ENCODE measurements at regions not wholly inside any gene's neighbourhood (a gene's known extent, or its start where the extent isn't known, plus 50 kb on each side); places are given as distances from the start of the nearest gene placed in this dataset.
A peak's percentile ranks its signal among the peaks of the same experiment; 100 is the strongest.

DNA sequence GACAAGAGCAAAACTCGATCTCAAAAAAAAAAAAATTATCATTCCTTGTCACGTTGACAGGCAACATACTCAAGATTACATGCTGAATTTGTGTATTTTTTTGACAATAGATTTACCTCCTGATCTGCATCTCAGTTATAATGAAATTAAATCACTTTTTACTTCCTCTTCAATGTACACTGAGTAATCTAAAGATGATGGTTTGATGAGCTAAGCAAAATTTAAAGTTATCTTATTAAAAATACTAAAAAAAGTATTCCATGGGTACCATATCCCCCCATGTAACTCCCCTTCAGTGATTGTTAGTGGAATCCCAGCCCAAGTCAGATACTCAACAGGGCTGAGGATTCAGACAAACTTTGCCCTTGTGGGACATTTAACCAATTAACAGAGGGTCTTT, 463.2 kb downstream of the OCA2 start:
- no peak for ATAC-seq (replicated peaks in 6 of 8)
- Histone ChIP-seq H3K4me1 (replicated peaks in 1 of 2) (no peaks in the 10 kb centered on the region), H3K4me3 (no peak overlapping the region), H3K27ac (no peak overlapping the region)
- in situ Hi-C loops (cut with MboI; ENCODE audit: low pct_unique_long_range_greater_than_20kb in 2 of 9, low sequenced_read_pairs in 9 of 9, unreplicated experiment in 9 of 9): no loop called here
- 0 to 81% (median 36%) methylated on average over 1 to 2 of the region's 2 CpGs; no CpG with 5 or more reads in 2 of the 10 experiments for WGBS, 10 experiments

GRCh38 chr15:27628486-27628885, 470.6 kb downstream of the OCA2 start:
- Histone ChIP-seq H3K27ac (no peak overlapping the region), H3K4me1 (replicated peaks in 1 of 2) (no peaks in the 10 kb centered on the region), H3K4me3 (no peak overlapping the region)
- ATAC-seq (replicated peaks in 6 of 8): no peak
- WGBS, 10 experiments: 2 to 90% (median 71%) methylated on average over 1 to 2 of the region's 2 CpGs
- in situ Hi-C loops (cut with MboI; ENCODE audit: low pct_unique_long_range_greater_than_20kb in 2 of 9, low sequenced_read_pairs in 9 of 9, unreplicated experiment in 9 of 9): no loop called here

- Histone ChIP-seq H3K4me1 (replicated peaks in 1 of 2) (peaks cover 0 to 4% of the 10 kb centered on the region in 2 donors), H3K27ac (no peak overlapping the region), H3K4me3 (no peak overlapping the region)
- ATAC-seq (replicated peaks in 6 of 8): no peak
- in situ Hi-C loops (cut with MboI; ENCODE audit: low pct_unique_long_range_greater_than_20kb in 2 of 9, low sequenced_read_pairs in 9 of 9, unreplicated experiment in 9 of 9): no loop called here
These were observed 471.5 kb downstream of the OCA2 start for GRCh38 chr15:27627623-27628022.

- Histone ChIP-seq H3K4me3 (no peak overlapping the region), H3K27ac (no peak overlapping the region), H3K4me1 (replicated peaks in 1 of 2) (peaks cover 0 to 19% of the 10 kb centered on the region in 2 donors)
- 28 to 97% (median 77%) methylated on average over 3 to 9 of the region's 9 CpGs for WGBS, 10 experiments
- ATAC-seq (replicated peaks in 6 of 8): no peak
- in situ Hi-C loops (cut with MboI; ENCODE audit: low pct_unique_long_range_greater_than_20kb in 2 of 9, low sequenced_read_pairs in 9 of 9, unreplicated experiment in 9 of 9): no loop called here
These were observed 475.4 kb downstream of the OCA2 start for GRCh38 chr15:27623560-27624305.

DNA sequence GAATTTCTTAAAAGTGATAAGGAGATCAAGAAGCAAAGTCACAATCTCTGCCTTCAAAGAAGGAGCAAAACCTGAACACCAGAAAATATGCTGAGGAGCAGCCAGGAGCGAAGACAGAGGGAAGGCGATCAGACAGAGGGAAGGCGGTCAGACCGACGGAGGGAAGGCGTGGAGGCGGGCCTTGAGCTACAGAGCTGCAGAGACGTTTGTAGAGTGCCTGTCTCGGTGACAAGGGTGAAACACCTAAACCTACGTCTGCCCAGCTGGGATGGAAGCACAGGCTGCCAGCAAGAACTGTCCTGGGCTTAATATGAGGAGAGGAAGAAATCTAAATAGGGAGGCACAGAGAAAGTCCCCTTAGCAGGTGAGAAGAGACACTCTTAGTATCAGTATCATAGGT, 476.0 kb downstream of the OCA2 start:
- whole genome bisulfite sequencing, 10 experiments: 0 to 100% (median 60%) methylated on average over 1 to 10 of the region's 10 CpGs; no CpG with 5 or more reads in 3 of the 10 experiments

DNA sequence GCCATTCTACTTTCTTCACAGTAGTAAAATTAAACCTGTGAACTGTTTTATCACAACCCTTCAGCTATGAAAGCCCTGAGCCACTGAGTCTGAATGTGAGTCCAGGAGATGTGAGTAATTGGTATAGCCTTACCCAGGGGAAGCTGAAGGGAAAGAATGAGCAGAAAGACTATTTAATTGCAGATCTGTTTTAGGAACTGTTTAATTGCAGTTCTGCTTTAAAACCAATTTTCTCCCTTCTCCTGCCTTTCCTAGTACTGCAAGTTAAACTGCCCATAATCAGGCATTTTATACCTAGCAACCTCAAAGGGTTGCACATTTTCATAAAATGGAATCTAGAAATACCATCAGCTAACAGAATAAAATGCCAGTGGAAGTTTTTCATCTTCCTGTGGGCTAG, 476.7 kb downstream of the OCA2 start:
- ATAC-seq (replicated peaks in 6 of 8): peak in 1 of 8 experiments; percentile 50
- in situ Hi-C loops (cut with MboI; ENCODE audit: low pct_unique_long_range_greater_than_20kb in 2 of 9, low sequenced_read_pairs in 9 of 9, unreplicated experiment in 9 of 9): no loop called here
- Histone ChIP-seq H3K27ac (no peak overlapping the region), H3K4me1 (replicated peaks in 1 of 2) (peaks cover 0 to 19% of the 10 kb centered on the region in 2 donors), H3K4me3 (no peak overlapping the region)

More for the DNA sequence above, 476.0 kb downstream of the OCA2 start:
- H3K4me3 ChIP-seq: no peak overlapping the region
- ATAC-seq (replicated peaks in 6 of 8): no peak
- peaks cover 0 to 19% of the 10 kb centered on the region in 2 donors for H3K4me1 ChIP-seq (replicated peaks in 1 of 2)
- no peak overlapping the region for H3K27ac ChIP-seq
- in situ Hi-C loops (cut with MboI; ENCODE audit: low pct_unique_long_range_greater_than_20kb in 2 of 9, low sequenced_read_pairs in 9 of 9, unreplicated experiment in 9 of 9): no loop called here

GRCh38 chr15:27619204-27619603, 479.9 kb downstream of the OCA2 start:
- Histone ChIP-seq H3K4me3 (no peak overlapping the region), H3K27ac (no peak overlapping the region), H3K4me1 (replicated peaks in 1 of 2) (peaks cover 0 to 19% of the 10 kb centered on the region in 2 donors)
- no peak for ATAC-seq (replicated peaks in 6 of 8)
- in situ Hi-C loops (cut with MboI; ENCODE audit: low pct_unique_long_range_greater_than_20kb in 2 of 9, low sequenced_read_pairs in 9 of 9, unreplicated experiment in 9 of 9): no loop called here
- WGBS, 10 experiments: 15 to 100% (median 70%) methylated on average over 1 to 6 of the region's 8 CpGs; no CpG with 5 or more reads in 3 of the 10 experiments

DNA sequence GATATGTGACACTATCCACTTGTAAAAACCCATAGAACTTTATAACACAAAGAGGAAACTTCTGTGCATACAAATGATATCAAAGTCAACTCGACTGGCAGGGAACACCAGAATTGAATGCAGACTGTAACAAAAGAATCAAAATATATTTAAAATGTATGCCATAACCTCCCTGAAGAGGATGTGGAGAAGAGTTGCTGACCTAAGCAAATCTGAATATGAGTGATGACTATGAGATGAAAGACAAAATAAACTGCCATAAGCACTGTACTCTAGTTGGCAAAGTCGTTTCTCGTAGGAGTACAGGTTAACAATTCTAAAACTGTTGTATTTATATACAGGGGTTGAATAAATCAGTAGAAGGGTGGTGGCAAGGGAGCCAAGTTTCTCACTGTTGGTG, 482.1 kb downstream of the OCA2 start:
- 0 to 100% (median 54%) methylated on average over 1 to 3 of the region's 3 CpGs; no CpG with 5 or more reads in 3 of the 10 experiments for WGBS, 10 experiments

DNA sequence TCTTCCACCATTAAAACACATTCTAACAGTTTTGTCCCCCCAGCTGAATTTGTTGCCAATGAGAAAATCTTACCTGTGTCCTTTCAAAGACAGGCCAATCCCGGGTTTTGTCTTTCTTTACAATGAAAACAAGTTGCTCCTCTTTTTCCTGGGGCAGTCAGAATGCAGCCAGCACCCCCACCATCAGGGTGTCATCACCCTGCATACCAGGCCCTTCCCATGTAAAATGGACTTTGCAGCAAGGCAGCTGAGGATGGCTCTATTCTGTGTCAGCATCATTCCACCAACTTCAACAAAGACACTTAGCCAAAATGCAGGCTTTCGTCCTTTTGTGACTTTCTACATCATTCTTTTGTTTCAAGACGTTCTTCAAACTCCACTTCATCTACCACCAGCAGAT, 490.9 kb downstream of the OCA2 start:
- peaks cover 0 to under 1% of the 10 kb centered on the region in 2 donors for H3K4me1 ChIP-seq (replicated peaks in 1 of 2)
- 0 to 100% (median 77%) methylated on average over 1 to 3 of the region's 3 CpGs; no CpG with 5 or more reads in 4 of the 10 experiments for WGBS, 10 experiments
- no peak overlapping the region for H3K4me3 ChIP-seq
- ATAC-seq (replicated peaks in 6 of 8): no peak
- in situ Hi-C loops (cut with MboI; ENCODE audit: low pct_unique_long_range_greater_than_20kb in 2 of 9, low sequenced_read_pairs in 9 of 9, unreplicated experiment in 9 of 9): no loop called here
- H3K27ac ChIP-seq: no peak overlapping the region

More for the DNA sequence above, 482.1 kb downstream of the OCA2 start:
- peaks cover 0 to 8% of the 10 kb centered on the region in 2 donors for H3K4me1 ChIP-seq (replicated peaks in 1 of 2)
- H3K4me3 ChIP-seq: no peak overlapping the region
- in situ Hi-C loops (cut with MboI; ENCODE audit: low pct_unique_long_range_greater_than_20kb in 2 of 9, low sequenced_read_pairs in 9 of 9, unreplicated experiment in 9 of 9): no loop called here
- no peak overlapping the region for H3K27ac ChIP-seq
- no peak for ATAC-seq (replicated peaks in 6 of 8)

- H3K4me3 ChIP-seq: no peak overlapping the region
- peak in 7 of 8 experiments; percentile 39 to 86 (median 65) for ATAC-seq (replicated peaks in 6 of 8)
- no peak overlapping the region for H3K27ac ChIP-seq
- WGBS, 10 experiments: 13 to 95% (median 49%) methylated on average over 2 to 7 of the region's 12 CpGs; no CpG with 5 or more reads in 2 of the 10 experiments
- in situ Hi-C loops (cut with MboI; ENCODE audit: low pct_unique_long_range_greater_than_20kb in 2 of 9, low sequenced_read_pairs in 9 of 9, unreplicated experiment in 9 of 9): no loop called here
- H3K4me1 ChIP-seq (replicated peaks in 1 of 2): peaks cover 13 to 27% of the 10 kb centered on the region in 2 donors
These were observed 497.7 kb downstream of the OCA2 start for GRCh38 chr15:27601239-27601960.

GRCh38 chr15:27599034-27599433, 500.1 kb downstream of the OCA2 start:
- WGBS, 10 experiments: 17 to 100% (median 63%) methylated on average over 1 to 6 of the region's 8 CpGs; no CpG with 5 or more reads in 1 of the 10 experiments
- Histone ChIP-seq H3K4me1 (replicated peaks in 1 of 2) (peaks cover 13 to 27% of the 10 kb centered on the region in 2 donors), H3K27ac (peak overlapping the region in 1 of 2 donors; percentile 53), H3K4me3 (no peak overlapping the region)
- in situ Hi-C loops (cut with MboI; ENCODE audit: low pct_unique_long_range_greater_than_20kb in 2 of 9, low sequenced_read_pairs in 9 of 9, unreplicated experiment in 9 of 9): no loop called here
- ATAC-seq (replicated peaks in 6 of 8): peak in 5 of 8 experiments; percentile 90 to 99 (median 97)

DNA sequence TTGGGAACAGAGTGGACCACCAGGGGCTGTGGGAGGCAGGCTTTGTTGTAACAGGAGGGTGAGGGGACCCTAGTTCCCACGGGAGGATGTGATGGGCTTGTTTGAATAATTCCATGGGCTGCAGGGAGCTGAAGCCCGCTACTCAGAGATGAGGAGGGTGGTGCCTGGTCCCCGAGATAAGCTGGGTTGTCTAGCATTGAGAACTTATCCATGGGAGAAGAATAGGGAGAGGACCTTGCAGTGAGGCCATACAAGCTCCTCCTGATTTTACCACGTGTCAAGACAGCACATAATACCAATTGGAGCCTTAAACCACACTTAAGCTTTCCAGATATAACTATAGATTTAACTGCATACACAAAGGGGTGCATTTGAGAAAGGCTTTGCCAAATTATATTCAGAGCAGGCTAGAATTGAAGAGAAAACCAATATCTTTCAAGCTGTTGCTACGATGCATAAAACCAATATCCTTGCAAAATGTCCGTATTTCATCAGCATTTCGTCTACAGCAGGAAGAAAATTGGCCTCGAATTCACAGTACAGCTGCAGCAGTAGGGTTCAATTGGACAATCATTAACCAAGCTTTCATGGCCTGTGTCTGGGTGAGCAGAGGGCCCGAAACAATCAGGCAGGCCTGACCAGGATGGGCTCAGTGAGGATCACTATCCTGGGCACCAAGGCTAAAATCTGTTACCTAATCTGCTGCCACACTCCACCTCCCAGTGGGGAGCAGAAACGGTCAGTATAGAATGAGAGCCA, 500.7 kb downstream of the OCA2 start:
- in situ Hi-C loops (cut with MboI; ENCODE audit: low pct_unique_long_range_greater_than_20kb in 2 of 9, low sequenced_read_pairs in 9 of 9, unreplicated experiment in 9 of 9): no loop called here
- H3K4me3 ChIP-seq: no peak overlapping the region
- peak in 4 of 8 experiments; percentile 4 to 37 (median 23) for ATAC-seq (replicated peaks in 6 of 8)
- 15 to 90% (median 58%) methylated on average over 1 to 6 of the region's 10 CpGs; no CpG with 5 or more reads in 2 of the 10 experiments for WGBS, 10 experiments
- H3K27ac ChIP-seq: peak overlapping the region in 1 of 2 donors; percentile 53
- peaks cover 13 to 27% of the 10 kb centered on the region in 2 donors for H3K4me1 ChIP-seq (replicated peaks in 1 of 2)

- Histone ChIP-seq H3K27ac (no peak overlapping the region), H3K4me1 (replicated peaks in 1 of 2) (peaks cover 9 to 14% of the 10 kb centered on the region in 2 donors), H3K4me3 (no peak overlapping the region)
- WGBS, 10 experiments: 26 to 96% (median 74%) methylated on average over 2 to 8 of the region's 8 CpGs
- ATAC-seq (replicated peaks in 6 of 8): no peak
- in situ Hi-C loops (cut with MboI; ENCODE audit: low pct_unique_long_range_greater_than_20kb in 2 of 9, low sequenced_read_pairs in 9 of 9, unreplicated experiment in 9 of 9): no loop called here
These were observed 503.9 kb downstream of the OCA2 start for GRCh38 chr15:27595211-27595610.
